ENCODE measurements at regions not wholly inside any gene's neighbourhood (a gene's known extent, or its start where the extent isn't known, plus 50 kb on each side); places are given as distances from the start of the nearest gene placed in this dataset.
A peak's percentile ranks its signal among the peaks of the same experiment; 100 is the strongest.

GRCh38 chr18:48488388-48488850 lies 50.4 kb upstream of the CTIF start:
- Histone ChIP-seq H3K79me2 (ENCODE audit: insufficient read depth) (no peaks in the 10 kb centered on the region), H3K4me3 (ENCODE audit: low read depth in 2 of 2, low read length in 1 of 2) (no peak overlapping the region), H3K9me3 (no peaks in the 10 kb centered on the region), H3K27ac (ENCODE audit: low read depth in 2 of 2, low read length in 1 of 2) (peak overlapping the region in 1 of 2 experiments; percentile 28; a peak in 2 of 4 replicates), H3K27me3 (ENCODE audit: insufficient read depth) (no peaks in the 10 kb centered on the region), H3K9ac (no peak overlapping the region), H2AFZ (ENCODE audit: low read depth) (no peak overlapping the region), H3K36me3 (replicated peaks in 1 of 2; ENCODE audit: control insufficient read depth in 1 of 2, insufficient read depth in 2 of 2, low read length in 1 of 2) (no peaks in the 10 kb centered on the region), H3K4me1 (ENCODE audit: control insufficient read depth in 1 of 2, insufficient read depth in 2 of 2, low read depth in 1 of 2, low read length in 1 of 2) (peaks cover 0 to 8% of the 10 kb centered on the region in 2 experiments; a peak in 2 of 4 replicates), H3K9me2 (no peaks in the 10 kb centered on the region), H4K20me1 (ENCODE audit: insufficient read depth) (no peaks in the 10 kb centered on the region), H3F3A (replicated peaks; ENCODE audit: insufficient read depth) (no peaks in the 10 kb centered on the region), H3K4me2 (no peak overlapping the region)
- DNase-seq: no peak
- ChIA-PET CTCF (interaction anchor here (1.0 to 4.3 kb wide), 4 partner anchors 13 to 184 kb away, joined by 3 to 26 read pairs (median 5); no protein-coding TSS in a partner anchor), POLR2A (no interaction called here)
- 52% methylated on average over 2 of the region's 3 CpGs for WGBS (ENCODE audit: low lambda C conversion rate)
- TF ChIP-seq, protein P1, sequence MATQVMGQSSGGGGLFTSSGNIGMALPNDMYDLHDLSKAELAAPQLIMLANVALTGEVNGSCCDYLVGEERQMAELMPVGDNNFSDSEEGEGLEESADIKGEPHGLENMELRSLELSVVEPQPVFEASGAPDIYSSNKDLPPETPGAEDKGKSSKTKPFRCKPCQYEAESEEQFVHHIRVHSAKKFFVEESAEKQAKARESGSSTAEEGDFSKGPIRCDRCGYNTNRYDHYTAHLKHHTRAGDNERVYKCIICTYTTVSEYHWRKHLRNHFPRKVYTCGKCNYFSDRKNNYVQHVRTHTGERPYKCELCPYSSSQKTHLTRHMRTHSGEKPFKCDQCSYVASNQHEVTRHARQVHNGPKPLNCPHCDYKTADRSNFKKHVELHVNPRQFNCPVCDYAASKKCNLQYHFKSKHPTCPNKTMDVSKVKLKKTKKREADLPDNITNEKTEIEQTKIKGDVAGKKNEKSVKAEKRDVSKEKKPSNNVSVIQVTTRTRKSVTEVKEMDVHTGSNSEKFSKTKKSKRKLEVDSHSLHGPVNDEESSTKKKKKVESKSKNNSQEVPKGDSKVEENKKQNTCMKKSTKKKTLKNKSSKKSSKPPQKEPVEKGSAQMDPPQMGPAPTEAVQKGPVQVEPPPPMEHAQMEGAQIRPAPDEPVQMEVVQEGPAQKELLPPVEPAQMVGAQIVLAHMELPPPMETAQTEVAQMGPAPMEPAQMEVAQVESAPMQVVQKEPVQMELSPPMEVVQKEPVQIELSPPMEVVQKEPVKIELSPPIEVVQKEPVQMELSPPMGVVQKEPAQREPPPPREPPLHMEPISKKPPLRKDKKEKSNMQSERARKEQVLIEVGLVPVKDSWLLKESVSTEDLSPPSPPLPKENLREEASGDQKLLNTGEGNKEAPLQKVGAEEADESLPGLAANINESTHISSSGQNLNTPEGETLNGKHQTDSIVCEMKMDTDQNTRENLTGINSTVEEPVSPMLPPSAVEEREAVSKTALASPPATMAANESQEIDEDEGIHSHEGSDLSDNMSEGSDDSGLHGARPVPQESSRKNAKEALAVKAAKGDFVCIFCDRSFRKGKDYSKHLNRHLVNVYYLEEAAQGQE (IDR thresholded peaks at IDR 0.05; ENCODE audit: low read depth, low read length): no peak
- TF ChIP-seq, protein P2, sequence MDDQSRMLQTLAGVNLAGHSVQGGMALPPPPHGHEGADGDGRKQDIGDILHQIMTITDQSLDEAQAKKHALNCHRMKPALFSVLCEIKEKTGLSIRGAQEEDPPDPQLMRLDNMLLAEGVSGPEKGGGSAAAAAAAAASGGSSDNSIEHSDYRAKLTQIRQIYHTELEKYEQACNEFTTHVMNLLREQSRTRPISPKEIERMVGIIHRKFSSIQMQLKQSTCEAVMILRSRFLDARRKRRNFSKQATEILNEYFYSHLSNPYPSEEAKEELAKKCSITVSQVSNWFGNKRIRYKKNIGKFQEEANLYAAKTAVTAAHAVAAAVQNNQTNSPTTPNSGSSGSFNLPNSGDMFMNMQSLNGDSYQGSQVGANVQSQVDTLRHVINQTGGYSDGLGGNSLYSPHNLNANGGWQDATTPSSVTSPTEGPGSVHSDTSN (IDR thresholded peaks at IDR 0.05): peak; percentile 68
- TF ChIP-seq NFIC (IDR thresholded peaks at IDR 0.05; ENCODE audit: borderline replicate concordance): peak; percentile 99
- no peak for TF ChIP-seq FOXJ3 (CRISPR knock-in tag; IDR thresholded peaks at IDR 0.05)
- 0 out of 2 replicates have a peak, but pooled peaks have one; percentile 15 for TF ChIP-seq RCOR1 (IDR thresholded peaks at IDR 0.05; ENCODE audit: low read length)
- TF ChIP-seq, protein P3, sequence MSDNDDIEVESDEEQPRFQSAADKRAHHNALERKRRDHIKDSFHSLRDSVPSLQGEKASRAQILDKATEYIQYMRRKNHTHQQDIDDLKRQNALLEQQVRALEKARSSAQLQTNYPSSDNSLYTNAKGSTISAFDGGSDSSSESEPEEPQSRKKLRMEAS (IDR thresholded peaks at IDR 0.05; ENCODE audit: low read depth): no peak
- TF ChIP-seq TCF12 (IDR thresholded peaks at IDR 0.05): peak; percentile 88
- TF ChIP-seq GABPA (IDR thresholded peaks at IDR 0.05; ENCODE audit: low read depth): no peak
- TF ChIP-seq JUND (IDR thresholded peaks at IDR 0.05): peak; percentile 96
- peak in 1 of 2 experiments; percentile 81; a peak in 1 of 4 replicates for TF ChIP-seq EP300 (IDR thresholded peaks at IDR 0.05; ENCODE audit: borderline replicate concordance in 1 of 2, low read depth in 1 of 2, low read length in 1 of 2)
- TF ChIP-seq POLR2AphosphoS5 (IDR thresholded peaks at IDR 0.05; ENCODE audit: low read depth, low read length): peak; percentile 77; the same call in 1 of the 2 replicates
- TF ChIP-seq TAF1 (IDR thresholded peaks at IDR 0.05; ENCODE audit: borderline replicate concordance, low read depth, low read length): no peak
- 0 out of 2 replicates have a peak, but pooled peaks have one; percentile 27 for TF ChIP-seq FOXM1 (IDR thresholded peaks at IDR 0.05; ENCODE audit: low read depth)
- peak; percentile 15; the same call in 1 of the 2 replicates for TF ChIP-seq ELF1 (IDR thresholded peaks at IDR 0.05)
- TF ChIP-seq FOSL2 (IDR thresholded peaks at IDR 0.05; ENCODE audit: borderline replicate concordance, low read depth): peak; percentile 93; the same call in 1 of the 2 replicates
- TF ChIP-seq RXRA (IDR thresholded peaks at IDR 0.05; ENCODE audit: borderline replicate concordance, low read depth): 0 out of 2 replicates have a peak, but pooled peaks have one; percentile 41
- peak; percentile 99 for TF ChIP-seq TEAD4 (IDR thresholded peaks at IDR 0.05; ENCODE audit: borderline replicate concordance, insufficient read depth)
- TF ChIP-seq GATA2 (CRISPR knock-in tag; IDR thresholded peaks at IDR 0.05): no peak

Measured in SK-N-SH (cell line).